Endothelial cell of umbilical vein (primary cell): ENCODE measurements at regions not wholly inside any gene's neighbourhood (a gene's known extent, or its start where the extent isn't known, plus 50 kb on each side); places are given as distances from the start of the nearest gene placed in this dataset.
A peak's percentile ranks its signal among the peaks of the same experiment; 100 is the strongest.

Experiments used
- BruUV-seq: library from RNA; stranded (reverse); fragments of 400-500 nt; replicated peaks from 2 replicates; lab custom pipeline; 2021; lab: Mats Ljungman, UMichigan
- CTCF ChIA-PET: fragments of 300-600, 350-600 bp; sonication (Branson Sonifier 250); formaldehyde crosslinking; loops from one replicate; lab custom pipeline; 2021; ENCODE audit warnings: antibody characterized with exemption, inconsistent platforms; lab: Charles Lee
- POLR2A ChIA-PET: fragments of 300-600, 350-600 bp; sonication (Branson Sonifier 250); formaldehyde crosslinking; loops from one replicate; lab custom pipeline; 2021; ENCODE audit warnings: antibody characterized with exemption, inconsistent platforms; lab: Charles Lee
- DNase-seq: peaks from one replicate; pipeline ENCODE4 v3.0.0-alpha.2; 2011; ENCODE audit warnings: low read depth, low spot score
- FAIRE-seq: peaks from 2 replicates; lab custom pipeline; 2011; peaks lifted over from hg19 to GRCh38; lab: Jason Lieb, UNC
- H2AFZ ChIP-seq: 2 replicates; pipeline ENCODE4 v1.6.0; 2012; ENCODE audit warnings: low read depth, low read length, control low read depth, inconsistent platforms
- H3K27ac ChIP-seq: 2 replicates; pipeline ENCODE4 v1.5.1; 2011; ENCODE audit warnings: low read depth, mild to moderate bottlenecking, control low read depth, low read length, moderate library complexity; ENCODE audit not compliant: insufficient read depth
- H3K27me3 ChIP-seq, 2 experiments: 2 replicates each; pipeline versions ENCODE4 v1.6.0 to v1.6.1; 2011; ENCODE audit warnings: low read length in 2 of 2, mixed read lengths in 1 of 2; ENCODE audit not compliant: control insufficient read depth in 2 of 2, insufficient read depth in 2 of 2
- H3K36me3 ChIP-seq, 2 experiments: 2 replicates in 1 of 2; 3 replicates in 1 of 2; pipeline ENCODE4 v1.5.1; 2011; ENCODE audit warnings: low read length in 2 of 2, mild to moderate bottlenecking in 1 of 2, moderate library complexity in 1 of 2; ENCODE audit not compliant: control insufficient read depth in 2 of 2, insufficient read depth in 2 of 2; ENCODE audit errors: extremely low read depth in 1 of 2
- H3K4me1 ChIP-seq: 3 replicates; pipeline ENCODE4 v1.5.1; 2011; ENCODE audit warnings: mild to moderate bottlenecking, low read length; ENCODE audit not compliant: control insufficient read depth, insufficient read depth; ENCODE audit errors: extremely low read depth
- H3K4me2 ChIP-seq: 2 replicates; pipeline ENCODE4 v1.6.1; 2011; ENCODE audit warnings: low read length, control low read depth, mixed read lengths; ENCODE audit not compliant: insufficient read depth
- H3K4me3 ChIP-seq, 3 experiments: fragments of 200-600 bp in 1 of 3; sonication (generic), shearing (Covaris generic) in 1 of 3; replicated peaks in 1 of 3; 2 replicates each; pipeline ENCODE4 v1.5.1; 2011 to 2016; ENCODE audit warnings: control low read depth in 3 of 3, low read length in 3 of 3, mild to moderate bottlenecking in 2 of 3, inconsistent platforms in 1 of 3, low read depth in 1 of 3, moderate library complexity in 1 of 3; ENCODE audit not compliant: insufficient read depth in 1 of 3
- H3K79me2 ChIP-seq: 2 replicates; pipeline ENCODE4 v1.6.0; 2012; ENCODE audit warnings: low read length, inconsistent platforms; ENCODE audit not compliant: control insufficient read depth, insufficient read depth
- H3K9ac ChIP-seq: replicated peaks from 2 replicates; pipeline ENCODE3; 2011; ENCODE audit warnings: low read length, control low read depth; ENCODE audit not compliant: insufficient read depth; ENCODE audit errors: extremely low read depth
- H3K9me1 ChIP-seq: replicated peaks from 3 replicates; pipeline ENCODE4 v1.6.0; 2011; ENCODE audit warnings: mild to moderate bottlenecking, low read length; ENCODE audit not compliant: control insufficient read depth, insufficient read depth; ENCODE audit errors: extremely low read depth
- H3K9me3 ChIP-seq: replicated peaks from 2 replicates; pipeline ENCODE4 v1.5.1; 2012; ENCODE audit warnings: low read length, inconsistent platforms; ENCODE audit not compliant: control insufficient read depth, insufficient read depth
- H4K20me1 ChIP-seq: replicated peaks from 2 replicates; pipeline ENCODE3; 2011; ENCODE audit warnings: mild to moderate bottlenecking, low read length; ENCODE audit not compliant: control insufficient read depth, insufficient read depth; ENCODE audit errors: extremely low read depth
- CTCF ChIP-seq, 2 donors: IDR thresholded peaks; 1 replicate in 1 of 2; 2 replicates in 1 of 2; pipeline ENCODE4 v1.5.1; 2011; ENCODE audit warnings: low read length in 2 of 2, mild to moderate bottlenecking in 2 of 2, moderate library complexity in 2 of 2, control low read depth in 1 of 2, inconsistent platforms in 1 of 2, low read depth in 1 of 2; ENCODE audit not compliant: insufficient read depth in 1 of 2; ENCODE audit errors: extremely low read depth in 1 of 2
- EZH2 ChIP-seq: IDR thresholded peaks from 2 replicates; pipeline ENCODE4 v1.6.1; 2012; ENCODE audit warnings: borderline replicate concordance, low read depth, mild to moderate bottlenecking, moderate library complexity, low read length, inconsistent platforms; ENCODE audit not compliant: severe bottlenecking
- FOS ChIP-seq: IDR thresholded peaks from 2 replicates; pipeline ENCODE4 v1.6.1; 2011; ENCODE audit warnings: mild to moderate bottlenecking, low read length, moderate library complexity, borderline replicate concordance; ENCODE audit not compliant: insufficient read depth
- GATA2 ChIP-seq: IDR thresholded peaks from 2 replicates; pipeline ENCODE4 v1.7.0; 2011; ENCODE audit warnings: low read depth, mild to moderate bottlenecking, moderate library complexity, mixed read lengths, low read length; ENCODE audit not compliant: insufficient read length, insufficient read depth
- JUN ChIP-seq: IDR thresholded peaks from 2 replicates; pipeline ENCODE4 v1.6.1; 2011; ENCODE audit warnings: borderline replicate concordance, low read depth; ENCODE audit not compliant: insufficient read length, insufficient read depth
- MAX ChIP-seq: IDR thresholded peaks from 2 replicates; pipeline ENCODE4 v1.6.1; 2011; ENCODE audit not compliant: insufficient read depth, insufficient read length
- MYC ChIP-seq: IDR thresholded peaks from one replicate; pipeline ENCODE4 v1.6.1; 2011; ENCODE audit warnings: mild to moderate bottlenecking, low read depth, low read length
- POLR2A ChIP-seq: IDR thresholded peaks from 2 replicates; pipeline ENCODE4 v1.6.1; 2012; ENCODE audit warnings: low read depth, mild to moderate bottlenecking, control low read depth, low read length
- POLR2AphosphoS5 ChIP-seq: IDR thresholded peaks from 2 replicates; pipeline ENCODE4 v1.6.1; 2012; ENCODE audit warnings: low read depth, mild to moderate bottlenecking, control low read depth, low read length, moderate library complexity; ENCODE audit not compliant: insufficient read depth
- dilution Hi-C: fragments of 300-500 bp; cut with MboI; formaldehyde crosslinking; loops from one replicate; pipeline ENCODE4 v1.15.0; 2019; ENCODE audit warnings: low sequenced_read_pairs; ENCODE audit not compliant: extremely low pct_ligation_motif_present
- intact Hi-C: fragments of 100-400 bp; cut with micrococcal nuclease; formaldehyde crosslinking; loops from one replicate; pipeline ENCODE4 v1.10.0; 2022

- no peak for FAIRE-seq
- Histone ChIP-seq H3K27me3 (no peaks in the 10 kb centered on the region), H3K27ac (no peak overlapping the region), H4K20me1 (no peaks in the 10 kb centered on the region), H3K4me3 (no peak overlapping the region), H2AFZ (no peak overlapping the region), H3K9me3 (no peaks in the 10 kb centered on the region), H3K9me1 (no peaks in the 10 kb centered on the region), H3K9ac (no peak overlapping the region), H3K4me2 (no peak overlapping the region), H3K4me1 (peaks cover 38% of the 10 kb centered on the region), H3K36me3 (no peaks in the 10 kb centered on the region), H3K79me2 (no peaks in the 10 kb centered on the region)
- ChIA-PET CTCF (interaction anchor here (0.7 to 5.1 kb wide), 13 partner anchors 8 to 288 kb away, joined by 3 to 47 read pairs (median 5); partner anchors contain the start of gene JADE1), POLR2A (no interaction called here)
- dilution Hi-C loops = no loop called here
- BruUV-seq = no TSS peak
- peak; percentile 49 for DNase-seq
- intact Hi-C loops = loop anchor here (1.0 to 5.0 kb wide), 5 partner anchors 187 to 382 kb away; partner anchors contain the start of genes JADE1 and PGRMC2
- TF ChIP-seq MAX = no peak
- TF ChIP-seq MYC = no peak
- TF ChIP-seq FOS = no peak
- TF ChIP-seq POLR2A = no peak
- TF ChIP-seq POLR2AphosphoS5 = no peak
- peak; percentile 44 to 59 for TF ChIP-seq CTCF (IDR thresholded peaks at IDR 0.05; ENCODE audit: extremely low read depth in 1 of 2, insufficient read depth in 1 of 2, low read depth in 1 of 2, low read length in 2 of 2)
- no peak for TF ChIP-seq GATA2
- no peak for TF ChIP-seq JUN
- no peak for TF ChIP-seq EZH2
Observed at GRCh38 chr4:128574706-128575105, 234.8 kb upstream of the JADE1 start.
